GM23338 (cell line): ENCODE measurements at regions not wholly inside any gene's neighbourhood (a gene's known extent, or its start where the extent isn't known, plus 50 kb on each side); places are given as distances from the start of the nearest gene placed in this dataset.

ENCODE experiments used
- ATAC-seq: fragments of 200-7000 bp; cut with Tn5 transposase; 3 replicates; pipeline ENCODE4 v1.9.1; 2020
- DNase-seq: peaks from one replicate; pipeline ENCODE4 v3.0.0-alpha.2; 2015; ENCODE audit warnings: low spot score
- H2AFZ ChIP-seq: fragments of 200-600 bp; sonication (generic); 2 replicates; pipeline ENCODE4 v1.8.0; 2016; ENCODE audit warnings: antibody characterized with exemption, mild to moderate bottlenecking, moderate library complexity
- H3F3A ChIP-seq: fragments of 200-600 bp; sonication (generic); replicated peaks from 2 replicates; pipeline ENCODE4 v1.8.0; 2017; ENCODE audit warnings: antibody characterized with exemption, mixed run types, low read depth
- H3K27ac ChIP-seq: fragments of 200-600 bp; sonication (generic); 2 replicates; pipeline ENCODE4 v1.6.1; 2016; ENCODE audit warnings: low read depth
- H3K27me3 ChIP-seq: fragments of 200-600 bp; sonication (generic); 2 replicates; pipeline ENCODE4 v1.8.0; 2016; ENCODE audit warnings: mild to moderate bottlenecking, mixed run types, moderate library complexity; ENCODE audit not compliant: insufficient read depth
- H3K36me3 ChIP-seq: fragments of 200-600 bp; sonication (generic); 2 replicates; pipeline ENCODE4 v1.8.0; 2016; ENCODE audit warnings: mild to moderate bottlenecking; ENCODE audit not compliant: insufficient read depth
- H3K4me1 ChIP-seq: fragments of 200-600 bp; sonication (generic); 2 replicates; pipeline ENCODE4 v1.8.0; 2016; ENCODE audit warnings: mild to moderate bottlenecking, moderate library complexity; ENCODE audit not compliant: insufficient read depth
- H3K4me2 ChIP-seq: fragments of 200-600 bp; sonication (generic); 2 replicates; pipeline ENCODE4 v1.7.1; 2017; ENCODE audit warnings: mixed run types
- H3K4me3 ChIP-seq: fragments of 200-600 bp; sonication (generic); 2 replicates; pipeline ENCODE4 v1.6.1; 2016; ENCODE audit warnings: mixed run types
- H3K79me2 ChIP-seq: fragments of 200-600 bp; sonication (generic); replicated peaks from 2 replicates; pipeline ENCODE4 v1.8.0; 2017; ENCODE audit warnings: mild to moderate bottlenecking; ENCODE audit not compliant: insufficient read depth
- H3K9me2 ChIP-seq: fragments of 200-600 bp; sonication (generic); 2 replicates; pipeline ENCODE4 v1.8.0; 2017; ENCODE audit not compliant: insufficient read depth
- H4K20me1 ChIP-seq: fragments of 200-600 bp; sonication (generic); replicated peaks from 2 replicates; pipeline ENCODE4 v1.8.0; 2017; ENCODE audit warnings: mild to moderate bottlenecking; ENCODE audit not compliant: insufficient read depth
- H3K27ac Mint-ChIP-seq: 2 replicates; pipeline ENCODE4 v1.8.0; 2020; ENCODE audit warnings: inconsistent platforms, mild to moderate bottlenecking, moderate library complexity, mixed read lengths
- H3K27me3 Mint-ChIP-seq: 3 replicates; pipeline ENCODE4 v1.8.0; 2022; ENCODE audit warnings: low read depth, mild to moderate bottlenecking, moderate library complexity, mixed read lengths, inconsistent platforms; ENCODE audit not compliant: insufficient read depth, poor library complexity
- H3K36me3 Mint-ChIP-seq: 3 replicates; pipeline ENCODE4 v1.8.0; 2021; ENCODE audit warnings: low read depth, mild to moderate bottlenecking, inconsistent platforms, moderate library complexity, mixed read lengths
- H3K4me1 Mint-ChIP-seq: 3 replicates; pipeline ENCODE4 v1.8.0; 2020; ENCODE audit warnings: mild to moderate bottlenecking, inconsistent platforms, mixed read lengths
- H3K4me3 Mint-ChIP-seq: 3 replicates; pipeline ENCODE4 v1.8.0; 2021; ENCODE audit warnings: moderate library complexity, mild to moderate bottlenecking, inconsistent platforms, mixed read lengths
- H3K9me3 Mint-ChIP-seq: 3 replicates; pipeline ENCODE4 v1.8.0; 2020; ENCODE audit warnings: moderate library complexity, mild to moderate bottlenecking, inconsistent platforms, mixed read lengths
- CREB1 ChIP-seq: fragments of 250-450 bp; sonication (Bioruptor Pico); IDR thresholded peaks from 2 replicates; pipeline ENCODE4 v1.5.0; 2020; ENCODE audit warnings: low read depth, mild to moderate bottlenecking, moderate library complexity
- EZH2 ChIP-seq: fragments of 200-600 bp; sonication (generic); IDR thresholded peaks from one replicate; pipeline ENCODE4 v1.8.0; 2017; ENCODE audit warnings: antibody characterized with exemption, mild to moderate bottlenecking, low read depth; ENCODE audit not compliant: unreplicated experiment
- NANOG ChIP-seq: IDR thresholded peaks from 2 replicates; pipeline ENCODE4 v1.6.1; 2016; ENCODE audit warnings: antibody characterized with exemption, borderline replicate concordance
- STAT1 ChIP-seq: IDR thresholded peaks from one replicate; pipeline ENCODE4 v1.6.1; 2016; ENCODE audit warnings: antibody characterized with exemption; ENCODE audit not compliant: unreplicated experiment
- ZNF331 ChIP-seq: fragments of 250-450 bp; sonication (Bioruptor Pico); IDR thresholded peaks from 2 replicates; pipeline ENCODE4 v1.5.0; 2020; ENCODE audit warnings: low read depth, mild to moderate bottlenecking, moderate library complexity
- TF ChIP-seq, protein P1 (sequence below): IDR thresholded peaks from 2 replicates; pipeline ENCODE4 v1.6.1; 2016; ENCODE audit warnings: antibody characterized with exemption
- TF ChIP-seq, protein P2 (sequence below): IDR thresholded peaks from one replicate; pipeline ENCODE4 v1.6.1; 2018; ENCODE audit warnings: antibody characterized with exemption; ENCODE audit not compliant: unreplicated experiment
- TF ChIP-seq, protein P3 (sequence below): fragments of 250-450 bp; sonication (Bioruptor Pico); IDR thresholded peaks from 2 replicates; pipeline ENCODE4 v1.5.0; 2020; ENCODE audit warnings: mild to moderate bottlenecking, moderate library complexity

DNA sequence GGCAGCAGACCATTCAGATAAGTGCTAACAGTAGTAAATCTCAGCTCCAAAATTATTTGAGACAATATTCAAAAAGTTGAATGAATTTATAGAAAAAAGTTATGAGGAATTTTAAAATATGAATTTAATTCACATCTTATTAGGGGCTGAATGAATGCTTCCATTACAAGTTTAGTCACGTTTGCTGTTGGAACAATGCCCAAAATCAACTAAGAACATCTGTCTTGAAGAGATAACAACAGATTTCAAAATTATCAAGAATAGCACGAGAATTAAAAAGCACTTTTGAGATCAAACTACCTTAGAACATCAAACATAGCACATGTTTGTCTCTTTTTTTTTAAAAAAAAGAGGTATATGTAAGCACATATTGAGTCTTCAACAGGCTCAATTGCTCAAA is 115.4 kb upstream of the PPFIA2 start:
- no peaks in the 10 kb centered on the region for H3K36me3 ChIP-seq
- no peak for DNase-seq
- H3K27ac Mint-ChIP-seq = no peak overlapping the region
- no peaks in the 10 kb centered on the region for H3K9me2 ChIP-seq
- peaks cover 4% of the 10 kb centered on the region; the same call in 2 of the 3 replicates for H3K4me1 Mint-ChIP-seq
- H3K4me3 ChIP-seq = no peak overlapping the region
- H2AFZ ChIP-seq = no peak overlapping the region
- no peaks in the 10 kb centered on the region for H3K27me3 Mint-ChIP-seq
- H3K27me3 ChIP-seq = no peaks in the 10 kb centered on the region
- TF ChIP-seq EZH2 = no peak
- TF ChIP-seq, protein P1, sequence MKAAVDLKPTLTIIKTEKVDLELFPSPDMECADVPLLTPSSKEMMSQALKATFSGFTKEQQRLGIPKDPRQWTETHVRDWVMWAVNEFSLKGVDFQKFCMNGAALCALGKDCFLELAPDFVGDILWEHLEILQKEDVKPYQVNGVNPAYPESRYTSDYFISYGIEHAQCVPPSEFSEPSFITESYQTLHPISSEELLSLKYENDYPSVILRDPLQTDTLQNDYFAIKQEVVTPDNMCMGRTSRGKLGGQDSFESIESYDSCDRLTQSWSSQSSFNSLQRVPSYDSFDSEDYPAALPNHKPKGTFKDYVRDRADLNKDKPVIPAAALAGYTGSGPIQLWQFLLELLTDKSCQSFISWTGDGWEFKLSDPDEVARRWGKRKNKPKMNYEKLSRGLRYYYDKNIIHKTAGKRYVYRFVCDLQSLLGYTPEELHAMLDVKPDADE = no peak
- TF ChIP-seq, protein P2, sequence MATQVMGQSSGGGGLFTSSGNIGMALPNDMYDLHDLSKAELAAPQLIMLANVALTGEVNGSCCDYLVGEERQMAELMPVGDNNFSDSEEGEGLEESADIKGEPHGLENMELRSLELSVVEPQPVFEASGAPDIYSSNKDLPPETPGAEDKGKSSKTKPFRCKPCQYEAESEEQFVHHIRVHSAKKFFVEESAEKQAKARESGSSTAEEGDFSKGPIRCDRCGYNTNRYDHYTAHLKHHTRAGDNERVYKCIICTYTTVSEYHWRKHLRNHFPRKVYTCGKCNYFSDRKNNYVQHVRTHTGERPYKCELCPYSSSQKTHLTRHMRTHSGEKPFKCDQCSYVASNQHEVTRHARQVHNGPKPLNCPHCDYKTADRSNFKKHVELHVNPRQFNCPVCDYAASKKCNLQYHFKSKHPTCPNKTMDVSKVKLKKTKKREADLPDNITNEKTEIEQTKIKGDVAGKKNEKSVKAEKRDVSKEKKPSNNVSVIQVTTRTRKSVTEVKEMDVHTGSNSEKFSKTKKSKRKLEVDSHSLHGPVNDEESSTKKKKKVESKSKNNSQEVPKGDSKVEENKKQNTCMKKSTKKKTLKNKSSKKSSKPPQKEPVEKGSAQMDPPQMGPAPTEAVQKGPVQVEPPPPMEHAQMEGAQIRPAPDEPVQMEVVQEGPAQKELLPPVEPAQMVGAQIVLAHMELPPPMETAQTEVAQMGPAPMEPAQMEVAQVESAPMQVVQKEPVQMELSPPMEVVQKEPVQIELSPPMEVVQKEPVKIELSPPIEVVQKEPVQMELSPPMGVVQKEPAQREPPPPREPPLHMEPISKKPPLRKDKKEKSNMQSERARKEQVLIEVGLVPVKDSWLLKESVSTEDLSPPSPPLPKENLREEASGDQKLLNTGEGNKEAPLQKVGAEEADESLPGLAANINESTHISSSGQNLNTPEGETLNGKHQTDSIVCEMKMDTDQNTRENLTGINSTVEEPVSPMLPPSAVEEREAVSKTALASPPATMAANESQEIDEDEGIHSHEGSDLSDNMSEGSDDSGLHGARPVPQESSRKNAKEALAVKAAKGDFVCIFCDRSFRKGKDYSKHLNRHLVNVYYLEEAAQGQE = no peak
- TF ChIP-seq CREB1 (CRISPR knock-in tag) = no peak
- TF ChIP-seq STAT1 = no peak
- TF ChIP-seq NANOG = no peak
- TF ChIP-seq, protein P3, sequence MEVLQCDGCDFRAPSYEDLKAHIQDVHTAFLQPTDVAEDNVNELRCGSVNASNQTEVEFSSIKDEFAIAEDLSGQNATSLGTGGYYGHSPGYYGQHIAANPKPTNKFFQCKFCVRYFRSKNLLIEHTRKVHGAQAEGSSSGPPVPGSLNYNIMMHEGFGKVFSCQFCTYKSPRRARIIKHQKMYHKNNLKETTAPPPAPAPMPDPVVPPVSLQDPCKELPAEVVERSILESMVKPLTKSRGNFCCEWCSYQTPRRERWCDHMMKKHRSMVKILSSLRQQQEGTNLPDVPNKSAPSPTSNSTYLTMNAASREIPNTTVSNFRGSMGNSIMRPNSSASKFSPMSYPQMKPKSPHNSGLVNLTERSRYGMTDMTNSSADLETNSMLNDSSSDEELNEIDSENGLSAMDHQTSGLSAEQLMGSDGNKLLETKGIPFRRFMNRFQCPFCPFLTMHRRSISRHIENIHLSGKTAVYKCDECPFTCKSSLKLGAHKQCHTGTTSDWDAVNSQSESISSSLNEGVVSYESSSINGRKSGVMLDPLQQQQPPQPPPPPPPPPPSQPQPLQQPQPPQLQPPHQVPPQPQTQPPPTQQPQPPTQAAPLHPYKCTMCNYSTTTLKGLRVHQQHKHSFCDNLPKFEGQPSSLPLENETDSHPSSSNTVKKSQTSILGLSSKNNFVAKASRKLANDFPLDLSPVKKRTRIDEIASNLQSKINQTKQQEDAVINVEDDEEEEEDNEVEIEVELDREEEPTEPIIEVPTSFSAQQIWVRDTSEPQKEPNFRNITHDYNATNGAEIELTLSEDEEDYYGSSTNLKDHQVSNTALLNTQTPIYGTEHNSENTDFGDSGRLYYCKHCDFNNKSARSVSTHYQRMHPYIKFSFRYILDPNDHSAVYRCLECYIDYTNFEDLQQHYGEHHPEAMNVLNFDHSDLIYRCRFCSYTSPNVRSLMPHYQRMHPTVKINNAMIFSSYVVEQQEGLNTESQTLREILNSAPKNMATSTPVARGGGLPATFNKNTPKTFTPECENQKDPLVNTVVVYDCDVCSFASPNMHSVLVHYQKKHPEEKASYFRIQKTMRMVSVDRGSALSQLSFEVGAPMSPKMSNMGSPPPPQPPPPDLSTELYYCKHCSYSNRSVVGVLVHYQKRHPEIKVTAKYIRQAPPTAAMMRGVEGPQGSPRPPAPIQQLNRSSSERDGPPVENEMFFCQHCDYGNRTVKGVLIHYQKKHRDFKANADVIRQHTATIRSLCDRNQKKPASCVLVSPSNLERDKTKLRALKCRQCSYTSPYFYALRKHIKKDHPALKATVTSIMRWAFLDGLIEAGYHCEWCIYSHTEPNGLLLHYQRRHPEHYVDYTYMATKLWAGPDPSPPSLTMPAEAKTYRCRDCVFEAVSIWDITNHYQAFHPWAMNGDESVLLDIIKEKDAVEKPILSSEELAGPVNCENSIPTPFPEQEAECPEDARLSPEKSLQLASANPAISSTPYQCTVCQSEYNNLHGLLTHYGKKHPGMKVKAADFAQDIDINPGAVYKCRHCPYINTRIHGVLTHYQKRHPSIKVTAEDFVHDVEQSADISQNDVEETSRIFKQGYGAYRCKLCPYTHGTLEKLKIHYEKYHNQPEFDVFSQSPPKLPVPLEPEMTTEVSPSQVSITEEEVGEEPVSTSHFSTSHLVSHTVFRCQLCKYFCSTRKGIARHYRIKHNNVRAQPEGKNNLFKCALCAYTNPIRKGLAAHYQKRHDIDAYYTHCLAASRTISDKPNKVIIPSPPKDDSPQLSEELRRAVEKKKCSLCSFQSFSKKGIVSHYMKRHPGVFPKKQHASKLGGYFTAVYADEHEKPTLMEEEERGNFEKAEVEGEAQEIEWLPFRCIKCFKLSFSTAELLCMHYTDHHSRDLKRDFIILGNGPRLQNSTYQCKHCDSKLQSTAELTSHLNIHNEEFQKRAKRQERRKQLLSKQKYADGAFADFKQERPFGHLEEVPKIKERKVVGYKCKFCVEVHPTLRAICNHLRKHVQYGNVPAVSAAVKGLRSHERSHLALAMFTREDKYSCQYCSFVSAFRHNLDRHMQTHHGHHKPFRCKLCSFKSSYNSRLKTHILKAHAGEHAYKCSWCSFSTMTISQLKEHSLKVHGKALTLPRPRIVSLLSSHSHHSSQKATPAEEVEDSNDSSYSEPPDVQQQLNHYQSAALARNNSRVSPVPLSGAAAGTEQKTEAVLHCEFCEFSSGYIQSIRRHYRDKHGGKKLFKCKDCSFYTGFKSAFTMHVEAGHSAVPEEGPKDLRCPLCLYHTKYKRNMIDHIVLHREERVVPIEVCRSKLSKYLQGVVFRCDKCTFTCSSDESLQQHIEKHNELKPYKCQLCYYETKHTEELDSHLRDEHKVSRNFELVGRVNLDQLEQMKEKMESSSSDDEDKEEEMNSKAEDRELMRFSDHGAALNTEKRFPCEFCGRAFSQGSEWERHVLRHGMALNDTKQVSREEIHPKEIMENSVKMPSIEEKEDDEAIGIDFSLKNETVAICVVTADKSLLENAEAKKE (CRISPR knock-in tag) = no peak
- no peak for TF ChIP-seq ZNF331 (CRISPR knock-in tag)
- no peaks in the 10 kb centered on the region for H3K4me1 ChIP-seq
- no peaks in the 10 kb centered on the region for H4K20me1 ChIP-seq
- H3K4me3 Mint-ChIP-seq = no peak overlapping the region
- no peak overlapping the region for H3K27ac ChIP-seq
- H3F3A ChIP-seq = no peaks in the 10 kb centered on the region
- no peak for ATAC-seq
- H3K4me2 ChIP-seq = no peak overlapping the region
- H3K79me2 ChIP-seq = no peaks in the 10 kb centered on the region
- H3K36me3 Mint-ChIP-seq = no peaks in the 10 kb centered on the region
- H3K9me3 Mint-ChIP-seq = peaks cover 3% of the 10 kb centered on the region; the same call in 1 of the 3 replicates
